HepG2 (cell line): ENCODE measurements at regions not wholly inside any gene's neighbourhood (a gene's known extent, or its start where the extent isn't known, plus 50 kb on each side); places are given as distances from the start of the nearest gene placed in this dataset.

Experiments
- ATAC-seq: fragments of 200-7000 bp; cut with Tn5 transposase; 3 replicates; pipeline ENCODE4 v1.9.1; 2020; ENCODE audit warnings: mild to moderate bottlenecking, moderate library complexity
- BruUV-seq: library from RNA; stranded (reverse); fragments of 400-500 nt; replicated peaks from 2 replicates; lab custom pipeline; 2021; lab: Mats Ljungman, UMichigan
- CTCF ChIA-PET: fragments of 300-600 bp; formaldehyde crosslinking; extraction: SDS; loops from one replicate; lab custom pipeline; 2021; ENCODE audit warnings: low total read pairs, inconsistent platforms, low intra/inter-chr PET ratio; lab: Yijun Ruan, JAX
- POLR2A ChIA-PET: fragments of 350-600 bp; sonication (Branson Sonifier 250); formaldehyde crosslinking; loops from one replicate; lab custom pipeline; 2020; ENCODE audit warnings: antibody characterized with exemption, inconsistent platforms; lab: Yijun Ruan, JAX
- DNase-seq: peaks from one replicate; pipeline ENCODE4 v3.0.0-alpha.2; 2015; ENCODE audit warnings: low spot score
- FAIRE-seq: peaks from 3 replicates; lab custom pipeline; 2011; peaks lifted over from hg19 to GRCh38; lab: Jason Lieb, UNC
- H2AFZ ChIP-seq: one replicate; pipeline ENCODE4 v1.6.1; 2011; ENCODE audit warnings: low read length, inconsistent platforms
- H3K27ac ChIP-seq: fragments of 300-600 bp; 3 replicates; pipeline ENCODE4 v1.8.0; 2011; ENCODE audit warnings: mixed run types, mild to moderate bottlenecking, mixed read lengths, low read length, inconsistent platforms; ENCODE audit not compliant: insufficient read depth; ENCODE audit errors: extremely low read length
- H3K27me3 ChIP-seq, 2 experiments: fragments of 200-600 bp in 1 of 2; 2 replicates in 1 of 2; 3 replicates in 1 of 2; pipeline versions ENCODE4 v1.6.0 to v1.8.0; 2011; ENCODE audit warnings: low read length in 2 of 2, mild to moderate bottlenecking in 2 of 2, moderate library complexity in 2 of 2, inconsistent platforms in 1 of 2; ENCODE audit not compliant: insufficient read depth in 2 of 2, control insufficient read depth in 1 of 2
- H3K36me3 ChIP-seq, 2 experiments: fragments of 200-600 bp in 1 of 2; replicated peaks in 1 of 2; 2 replicates in 1 of 2; 3 replicates in 1 of 2; pipeline versions ENCODE4 v1.5.1 to v1.8.0; 2011; ENCODE audit warnings: low read length in 2 of 2, inconsistent platforms in 1 of 2; ENCODE audit not compliant: insufficient read depth in 2 of 2, control insufficient read depth in 1 of 2
- H3K4me1 ChIP-seq: 2 replicates; pipeline ENCODE4 v1.5.1; 2012; ENCODE audit warnings: low read length, inconsistent platforms; ENCODE audit not compliant: insufficient read depth
- H3K4me2 ChIP-seq: 2 replicates; pipeline ENCODE4 v1.6.0; 2011; ENCODE audit warnings: low read depth, low read length, inconsistent platforms
- H3K4me3 ChIP-seq, 3 experiments: fragments of 200-600 bp in 1 of 3; sonication (generic), shearing (Covaris generic) in 1 of 3; replicated peaks in 1 of 3; 2 replicates each; pipeline ENCODE4 v1.5.1; 2011 to 2016; ENCODE audit warnings: low read length in 3 of 3, inconsistent platforms in 2 of 3, low read depth in 2 of 3, mild to moderate bottlenecking in 2 of 3, control low read depth in 1 of 3, mixed read lengths in 1 of 3; ENCODE audit not compliant: insufficient read depth in 1 of 3
- H3K79me2 ChIP-seq: one replicate; pipeline ENCODE4 v1.6.1; 2011; ENCODE audit warnings: low read length, inconsistent platforms; ENCODE audit not compliant: insufficient read depth
- H3K9ac ChIP-seq: 2 replicates; pipeline ENCODE4 v1.6.0; 2011; ENCODE audit warnings: mild to moderate bottlenecking, low read depth, low read length, inconsistent platforms; ENCODE audit not compliant: insufficient read depth
- H3K9me3 ChIP-seq: 2 replicates; pipeline ENCODE4 v1.5.1; 2012; ENCODE audit warnings: mild to moderate bottlenecking, low read length
- H4K20me1 ChIP-seq: 2 replicates; pipeline ENCODE4 v1.6.0; 2011; ENCODE audit warnings: inconsistent platforms, mild to moderate bottlenecking, low read length, moderate library complexity; ENCODE audit not compliant: insufficient read depth
- AKNA ChIP-seq: sonication (generic); formaldehyde crosslinking; IDR thresholded peaks from 2 replicates; pipeline ENCODE4 v1.4.0; 2020; ENCODE audit warnings: missing genetic modification reagents, borderline replicate concordance
- ELF4 ChIP-seq: sonication (generic); formaldehyde crosslinking; IDR thresholded peaks from 2 replicates; pipeline ENCODE4 v1.5.0; 2020; ENCODE audit warnings: missing genetic modification reagents, mild to moderate bottlenecking, moderate library complexity, borderline replicate concordance
- GZF1 ChIP-seq: sonication (generic); formaldehyde crosslinking; IDR thresholded peaks from 2 replicates; pipeline ENCODE4 v1.5.1; 2020; ENCODE audit warnings: mild to moderate bottlenecking, missing genetic modification reagents
- MEF2D ChIP-seq: sonication (generic); formaldehyde crosslinking; IDR thresholded peaks from 2 replicates; pipeline ENCODE4 v1.5.1; 2020; ENCODE audit warnings: mild to moderate bottlenecking, missing genetic modification reagents
- NFYB ChIP-seq: sonication (generic); formaldehyde crosslinking; IDR thresholded peaks from 2 replicates; pipeline ENCODE4 v1.4.0; 2020; ENCODE audit warnings: missing genetic modification reagents
- NR2C2 ChIP-seq: sonication (generic); formaldehyde crosslinking; IDR thresholded peaks from 2 replicates; pipeline ENCODE4 v1.4.0; 2020; ENCODE audit warnings: missing genetic modification reagents, mild to moderate bottlenecking, moderate library complexity, borderline replicate concordance
- RERE ChIP-seq: IDR thresholded peaks from 2 replicates; pipeline ENCODE4 v1.6.1; 2016; ENCODE audit warnings: low read depth, missing genetic modification reagents, missing compliant biosample characterization
- ZBTB33 ChIP-seq: sonication (generic); formaldehyde crosslinking; IDR thresholded peaks from 2 replicates; pipeline ENCODE4 v1.4.0; 2020; ENCODE audit warnings: missing genetic modification reagents
- ZNF280B ChIP-seq: sonication (generic); formaldehyde crosslinking; IDR thresholded peaks from 2 replicates; pipeline ENCODE4 v1.5.0; 2020; ENCODE audit warnings: missing genetic modification reagents, mild to moderate bottlenecking, borderline replicate concordance
- ZNF350 ChIP-seq: sonication (generic); formaldehyde crosslinking; IDR thresholded peaks from 2 replicates; pipeline ENCODE4 v1.4.0; 2020; ENCODE audit warnings: mild to moderate bottlenecking, low read depth, missing genetic modification reagents, borderline replicate concordance
- ZNF792 ChIP-seq: IDR thresholded peaks from 2 replicates; pipeline ENCODE4 v1.6.1; 2016
- WGBS: methylation state at CpG from one replicate; pipeline ENCODE4 v1.1.6; 2017; ENCODE audit warnings: low lambda C conversion rate; 5-methylcytosine and 5-hydroxymethylcytosine counted together
- in situ Hi-C: cut with HindIII; loops from 2 replicates; pipeline ENCODE4 v1.10.0; 2017; ENCODE audit warnings: low pct_unique_long_range_greater_than_20kb; ENCODE audit not compliant: extremely low pct_ligation_motif_present
- intact Hi-C: fragments of 100-400 bp; cut with micrococcal nuclease; formaldehyde crosslinking; loops from one replicate; pipeline ENCODE4 v1.10.0; 2022; ENCODE audit not compliant: unreplicated experiment

GRCh38 chr5:99543841-99544240 is 615.0 kb upstream of the CHD1 start:
- Histone ChIP-seq H3K36me3 (no peaks in the 10 kb centered on the region), H3K4me3 (no peak overlapping the region), H3K79me2 (no peaks in the 10 kb centered on the region), H3K9ac (no peak overlapping the region), H3K27ac (no peak overlapping the region), H3K27me3 (no peaks in the 10 kb centered on the region), H4K20me1 (no peaks in the 10 kb centered on the region), H2AFZ (no peak overlapping the region), H3K4me1 (no peaks in the 10 kb centered on the region), H3K4me2 (no peak overlapping the region), H3K9me3 (no peaks in the 10 kb centered on the region)
- DNase-seq = no peak
- in situ Hi-C loops = no loop called here
- intact Hi-C loops = no loop called here
- 7% methylated on average over 4 of the region's 4 CpGs for WGBS
- no peak for FAIRE-seq
- CTCF ChIA-PET = no interaction called here
- ATAC-seq = no peak
- POLR2A ChIA-PET = no interaction called here
- no TSS peak for BruUV-seq
- TF ChIP-seq GZF1 (CRISPR knock-in tag) (no peak), NFYB (no peak), ELF4 (no peak), ZBTB33 (CRISPR knock-in tag) (no peak), AKNA (CRISPR knock-in tag) (no peak), NR2C2 (CRISPR knock-in tag) (no peak), RERE (CRISPR knock-in tag) (no peak), ZNF792 (CRISPR knock-in tag) (no peak), MEF2D (no peak), ZNF280B (CRISPR knock-in tag) (no peak), ZNF350 (no peak)
